ENCODE measurements at regions not wholly inside any gene's neighbourhood (a gene's known extent, or its start where the extent isn't known, plus 50 kb on each side); places are given as distances from the start of the nearest gene placed in this dataset.

GRCh38 chr3:83622526-83622925 lies 1336.3 kb upstream of the CADM2 start:
- POLR2A ChIA-PET = no interaction called here
- no peaks in the 10 kb centered on the region for H3K36me3 ChIP-seq (ENCODE audit: control insufficient read depth in 2 of 2, insufficient read depth in 1 of 2, low read length in 2 of 2)
- H3K9me3 ChIP-seq (ENCODE audit: control insufficient read depth, insufficient read depth, low read depth, low read length) = no peaks in the 10 kb centered on the region
- CTCF ChIA-PET = no interaction called here
- no peak overlapping the region for H3K4me3 ChIP-seq (ENCODE audit: low read depth, low read length)
- TF ChIP-seq ZBTB20 (tag by site-specific recombination; IDR thresholded peaks at IDR 0.05) = no peak
- no peak for TF ChIP-seq ZNF704 (tag by site-specific recombination; IDR thresholded peaks at IDR 0.05)
- TF ChIP-seq, protein P1, sequence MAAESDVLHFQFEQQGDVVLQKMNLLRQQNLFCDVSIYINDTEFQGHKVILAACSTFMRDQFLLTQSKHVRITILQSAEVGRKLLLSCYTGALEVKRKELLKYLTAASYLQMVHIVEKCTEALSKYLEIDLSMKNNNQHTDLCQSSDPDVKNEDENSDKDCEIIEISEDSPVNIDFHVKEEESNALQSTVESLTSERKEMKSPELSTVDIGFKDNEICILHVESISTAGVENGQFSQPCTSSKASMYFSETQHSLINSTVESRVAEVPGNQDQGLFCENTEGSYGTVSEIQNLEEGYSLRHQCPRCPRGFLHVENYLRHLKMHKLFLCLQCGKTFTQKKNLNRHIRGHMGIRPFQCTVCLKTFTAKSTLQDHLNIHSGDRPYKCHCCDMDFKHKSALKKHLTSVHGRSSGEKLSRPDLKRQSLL (tag by site-specific recombination; IDR thresholded peaks at IDR 0.05) = no peak
- no peak for TF ChIP-seq ZNF391 (tag by site-specific recombination; IDR thresholded peaks at IDR 0.05; ENCODE audit: borderline replicate concordance, low read depth)
- TF ChIP-seq ZNF366 (tag by site-specific recombination; conservative IDR thresholded peaks at IDR 0.05) = no peak
- TF ChIP-seq SCRT2 (tag by site-specific recombination; IDR thresholded peaks at IDR 0.05) = no peak
- TF ChIP-seq GLI2 (tag by site-specific recombination; IDR thresholded peaks at IDR 0.05; ENCODE audit: borderline replicate concordance, low read depth) = no peak
- TF ChIP-seq ZNF518A (tag by site-specific recombination; conservative IDR thresholded peaks at IDR 0.05; ENCODE audit: low read depth) = no peak
- no peak for TF ChIP-seq ZSCAN5A (tag by site-specific recombination; IDR thresholded peaks at IDR 0.05)
- TF ChIP-seq ZNF626 (tag by site-specific recombination; IDR thresholded peaks at IDR 0.05) = no peak
- no peak for TF ChIP-seq ZNF423 (tag by site-specific recombination; IDR thresholded peaks at IDR 0.05)
- TF ChIP-seq ZNF473 (tag by site-specific recombination; IDR thresholded peaks at IDR 0.05) = no peak
- TF ChIP-seq ZNF623 (tag by site-specific recombination; IDR thresholded peaks at IDR 0.05) = no peak
- no peak for TF ChIP-seq ZFP41 (tag by site-specific recombination; IDR thresholded peaks at IDR 0.05; ENCODE audit: borderline replicate concordance)
- no peak for TF ChIP-seq ZNF2 (tag by site-specific recombination; IDR thresholded peaks at IDR 0.05)
- no peak for TF ChIP-seq ZNF132 (tag by site-specific recombination; IDR thresholded peaks at IDR 0.05; ENCODE audit: borderline replicate concordance)
- TF ChIP-seq ZNF837 (tag by site-specific recombination; IDR thresholded peaks at IDR 0.05) = no peak
- no peaks in the 10 kb centered on the region for H3K4me1 ChIP-seq (ENCODE audit: control insufficient read depth, insufficient read depth, low read length)
- H3K27ac ChIP-seq (ENCODE audit: extremely low read depth, low read depth, low read length) = no peak overlapping the region

GRCh38 chr3:83625261-83625660 lies 1333.5 kb upstream of the CADM2 start:
- ChIA-PET CTCF (no interaction called here), POLR2A (no interaction called here)

More at GRCh38 chr3:83625261-83625660, 1333.5 kb upstream of the CADM2 start:
- no peaks in the 10 kb centered on the region for H3K4me1 ChIP-seq (ENCODE audit: control insufficient read depth, insufficient read depth, low read length)
- H3K36me3 ChIP-seq (ENCODE audit: control insufficient read depth in 2 of 2, insufficient read depth in 1 of 2, low read length in 2 of 2) = no peaks in the 10 kb centered on the region
- H3K4me3 ChIP-seq (ENCODE audit: low read depth, low read length) = no peak overlapping the region
- TF ChIP-seq ZNF221 (tag by site-specific recombination; IDR thresholded peaks at IDR 0.05; ENCODE audit: borderline replicate concordance) (no peak), ZNF791 (tag by site-specific recombination; IDR thresholded peaks at IDR 0.05) (no peak), ZNF530 (tag by site-specific recombination; IDR thresholded peaks at IDR 0.05; ENCODE audit: low read depth) (no peak), ZNF707 (tag by site-specific recombination; IDR thresholded peaks at IDR 0.05) (no peak), ZFP41 (tag by site-specific recombination; IDR thresholded peaks at IDR 0.05; ENCODE audit: borderline replicate concordance) (no peak), CTCF (tag by site-specific recombination; IDR thresholded peaks at IDR 0.05) (no peak), ZNF664 (tag by site-specific recombination; IDR thresholded peaks at IDR 0.05) (no peak)
- no peak overlapping the region for H3K27ac ChIP-seq (ENCODE audit: extremely low read depth, low read depth, low read length)
- no peaks in the 10 kb centered on the region for H3K9me3 ChIP-seq (ENCODE audit: control insufficient read depth, insufficient read depth, low read depth, low read length)

All from HEK293 (cell line).